ENCODE measurements at regions not wholly inside any gene's neighbourhood (a gene's known extent, or its start where the extent isn't known, plus 50 kb on each side); places are given as distances from the start of the nearest gene placed in this dataset.

GRCh38 chr12:74441872-74442271 lies 95.8 kb upstream of the ATXN7L3B start:
- DNase-seq: no peak
- Histone ChIP-seq H3K36me3 (no peaks in the 10 kb centered on the region), H3K4me1 (no peaks in the 10 kb centered on the region), H3K27me3 (replicated peaks in 1 of 7) (no peaks in the 10 kb centered on the region), H3K27ac (no peak overlapping the region), H3K9me3 (no peaks in the 10 kb centered on the region), H3K4me3 (no peak overlapping the region)
- TF ChIP-seq, protein P1, sequence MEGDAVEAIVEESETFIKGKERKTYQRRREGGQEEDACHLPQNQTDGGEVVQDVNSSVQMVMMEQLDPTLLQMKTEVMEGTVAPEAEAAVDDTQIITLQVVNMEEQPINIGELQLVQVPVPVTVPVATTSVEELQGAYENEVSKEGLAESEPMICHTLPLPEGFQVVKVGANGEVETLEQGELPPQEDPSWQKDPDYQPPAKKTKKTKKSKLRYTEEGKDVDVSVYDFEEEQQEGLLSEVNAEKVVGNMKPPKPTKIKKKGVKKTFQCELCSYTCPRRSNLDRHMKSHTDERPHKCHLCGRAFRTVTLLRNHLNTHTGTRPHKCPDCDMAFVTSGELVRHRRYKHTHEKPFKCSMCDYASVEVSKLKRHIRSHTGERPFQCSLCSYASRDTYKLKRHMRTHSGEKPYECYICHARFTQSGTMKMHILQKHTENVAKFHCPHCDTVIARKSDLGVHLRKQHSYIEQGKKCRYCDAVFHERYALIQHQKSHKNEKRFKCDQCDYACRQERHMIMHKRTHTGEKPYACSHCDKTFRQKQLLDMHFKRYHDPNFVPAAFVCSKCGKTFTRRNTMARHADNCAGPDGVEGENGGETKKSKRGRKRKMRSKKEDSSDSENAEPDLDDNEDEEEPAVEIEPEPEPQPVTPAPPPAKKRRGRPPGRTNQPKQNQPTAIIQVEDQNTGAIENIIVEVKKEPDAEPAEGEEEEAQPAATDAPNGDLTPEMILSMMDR (IDR thresholded peaks at IDR 0.05 in 8 of 11, conservative IDR thresholded peaks at IDR 0.05 in 3 of 11): no peak
- TF ChIP-seq POLR2A (IDR thresholded peaks at IDR 0.05) (no peak), POLR2AphosphoS5 (IDR thresholded peaks at IDR 0.05) (no peak)
- intact Hi-C loops (cut with DNase I; ENCODE audit: low total_unique reads): no loop called here
- WGBS, 5 donors: 74 to 83% (median 82%) methylated on average over 4 of the region's 4 CpGs

GRCh38 chr12:74446466-74446865 lies 91.2 kb upstream of the ATXN7L3B start:
- H3K27ac ChIP-seq: no peak overlapping the region
- DNase-seq: no peak
- TF ChIP-seq, protein P1 (IDR thresholded peaks at IDR 0.05 in 8 of 11, conservative IDR thresholded peaks at IDR 0.05 in 3 of 11): no peak
- no peak for TF ChIP-seq POLR2AphosphoS5 (IDR thresholded peaks at IDR 0.05)
- intact Hi-C loops (cut with DNase I; ENCODE audit: low total_unique reads): no loop called here
- H3K4me3 ChIP-seq: no peak overlapping the region
- H3K36me3 ChIP-seq: no peaks in the 10 kb centered on the region
- WGBS, 5 donors: 73 to 92% (median 87%) methylated on average over 2 of the region's 2 CpGs
- H3K27me3 ChIP-seq (replicated peaks in 1 of 7): no peaks in the 10 kb centered on the region
- no peaks in the 10 kb centered on the region for H3K4me1 ChIP-seq
- H3K9me3 ChIP-seq: no peaks in the 10 kb centered on the region

- Histone ChIP-seq H3K4me3 (no peak overlapping the region), H3K36me3 (no peaks in the 10 kb centered on the region), H3K4me1 (no peaks in the 10 kb centered on the region), H3K27me3 (replicated peaks in 1 of 7) (no peaks in the 10 kb centered on the region), H3K9me3 (no peaks in the 10 kb centered on the region), H3K27ac (no peak overlapping the region)
- no peak for DNase-seq
- TF ChIP-seq POLR2A (IDR thresholded peaks at IDR 0.05) (no peak), POLR2AphosphoS5 (IDR thresholded peaks at IDR 0.05) (no peak)
- TF ChIP-seq, protein P1 (IDR thresholded peaks at IDR 0.05 in 8 of 11, conservative IDR thresholded peaks at IDR 0.05 in 3 of 11): no peak
- intact Hi-C loops (cut with DNase I; ENCODE audit: low total_unique reads): no loop called here
- WGBS, 5 donors: 57 to 84% (median 83%) methylated on average over 2 of the region's 2 CpGs
Measured at GRCh38 chr12:74449872-74450271, 87.8 kb upstream of the ATXN7L3B start.

- TF ChIP-seq, protein P1 (IDR thresholded peaks at IDR 0.05 in 8 of 11, conservative IDR thresholded peaks at IDR 0.05 in 3 of 11): no peak
- TF ChIP-seq POLR2A (IDR thresholded peaks at IDR 0.05) (no peak), POLR2AphosphoS5 (IDR thresholded peaks at IDR 0.05) (no peak)
- Histone ChIP-seq H3K9me3 (no peaks in the 10 kb centered on the region), H3K27me3 (replicated peaks in 1 of 7) (no peaks in the 10 kb centered on the region), H3K36me3 (no peaks in the 10 kb centered on the region), H3K4me3 (no peak overlapping the region), H3K4me1 (no peaks in the 10 kb centered on the region), H3K27ac (no peak overlapping the region)
- intact Hi-C loops (cut with DNase I; ENCODE audit: low total_unique reads): no loop called here
- no peak for DNase-seq
- WGBS, 5 donors: 88 to 100% (median 95%) methylated on average over 1 of the region's 1 CpG
Measured at GRCh38 chr12:74454109-74454508, 83.5 kb upstream of the ATXN7L3B start.

All from spleen (tissue), 11 donors.